CD4-positive, alpha-beta T cell treated with Interleukin-21 for 1 hour (primary cell): ENCODE measurements at regions not wholly inside any gene's neighbourhood (a gene's known extent, or its start where the extent isn't known, plus 50 kb on each side); places are given as distances from the start of the nearest gene placed in this dataset.
"Not testable (repeated sequence)": the region's sequence is repeated elsewhere in the genome, so short reads cannot be mapped to it uniquely, and the experiment has no call there.

Source experiments
- DNase-seq: peaks from one replicate; pipeline ENCODE4 v3.0.0-alpha.2; 2020

- DNase-seq, result no peak
These were observed 90.1 kb upstream of the SERTAD2 start for GRCh38 chr2:64743739-64744330.

DNA sequence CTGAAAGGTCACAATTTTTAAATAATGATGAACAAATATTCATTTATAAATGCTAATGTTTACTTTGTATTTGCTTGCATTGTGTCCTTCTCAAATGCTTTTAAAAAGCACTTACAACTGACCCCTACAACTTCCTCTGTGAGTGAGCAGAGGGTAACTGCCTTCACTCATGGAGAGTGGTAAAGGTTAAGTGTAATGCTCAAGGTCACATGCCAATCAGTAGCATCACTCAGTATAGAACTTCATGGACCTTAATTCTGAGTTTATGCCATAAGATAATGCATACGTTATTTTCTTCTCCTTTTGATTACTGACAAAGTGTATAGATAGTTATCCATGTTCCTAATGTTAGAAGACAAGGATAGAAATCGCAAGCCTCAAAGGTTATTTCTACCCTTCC lies 91.8 kb upstream of the SERTAD2 start:
- no peak for DNase-seq

DNA sequence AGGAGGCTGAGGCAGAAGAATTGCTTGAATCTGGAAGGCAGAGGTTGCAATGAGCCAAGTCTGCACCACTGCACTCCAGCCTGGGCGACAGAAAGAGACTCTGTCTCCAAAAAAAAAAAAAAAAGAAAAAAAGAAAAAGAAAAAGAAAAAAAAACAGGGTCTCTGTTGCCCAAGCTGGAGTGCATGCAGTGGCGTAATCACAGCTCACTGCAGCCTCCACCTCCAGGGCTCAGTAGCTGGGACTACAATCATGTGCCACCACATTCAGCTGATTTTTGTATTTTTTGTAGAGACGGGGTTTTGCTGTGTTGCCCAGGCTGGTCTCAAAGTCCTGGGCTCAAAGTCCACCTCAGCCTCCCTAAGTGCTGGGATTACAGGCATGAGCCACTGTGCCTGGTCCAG lies 94.0 kb upstream of the SERTAD2 start:
- DNase-seq, result not testable (repeated sequence)

DNA sequence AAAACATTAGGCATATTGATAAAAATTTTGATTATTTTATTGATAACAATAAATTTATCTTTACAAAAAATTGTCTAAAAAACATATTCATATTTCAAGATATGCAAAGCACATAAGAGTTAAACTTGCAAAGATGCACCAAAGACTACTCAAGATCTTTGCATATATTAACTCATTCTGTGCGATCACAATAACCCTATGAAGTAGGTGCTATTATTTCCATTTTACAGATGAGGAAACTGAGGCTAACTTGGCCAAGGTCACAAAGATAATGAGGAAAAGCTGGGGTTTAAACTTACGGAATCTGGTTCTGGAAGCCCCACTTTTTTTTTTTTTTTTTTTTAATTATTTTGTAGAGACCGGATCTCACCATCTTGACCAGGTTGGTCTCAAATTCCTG lies 94.4 kb upstream of the SERTAD2 start:
- DNase-seq, result no peak

GRCh38 chr2:64748561-64748960 lies 94.8 kb upstream of the SERTAD2 start:
- no peak for DNase-seq

DNA sequence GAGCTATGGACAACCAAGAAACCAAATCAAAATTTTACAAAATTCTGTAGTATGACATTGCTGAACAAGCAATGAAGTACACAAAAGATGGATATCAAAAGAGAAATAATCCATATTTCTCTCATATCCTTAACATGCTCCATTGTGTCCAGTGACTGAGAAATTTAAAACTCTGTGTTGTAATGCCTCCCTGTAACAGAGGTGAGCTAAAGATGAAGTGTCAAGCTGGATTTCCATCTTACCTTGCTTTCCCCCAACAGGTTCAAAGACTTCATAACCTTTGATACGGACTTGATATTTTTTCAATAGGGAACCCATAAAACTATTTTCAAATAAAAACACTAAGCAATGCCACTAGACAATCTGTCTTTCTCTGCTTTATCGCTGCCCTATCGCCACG lies 95.7 kb upstream of the SERTAD2 start:
- no peak for DNase-seq

- DNase-seq, result peak; percentile 47
These were observed 96.5 kb upstream of the SERTAD2 start for GRCh38 chr2:64750001-64750816.

GRCh38 chr2:64750817-64751285 lies 97.1 kb upstream of the SERTAD2 start:
- peak; percentile 98 for DNase-seq

DNA sequence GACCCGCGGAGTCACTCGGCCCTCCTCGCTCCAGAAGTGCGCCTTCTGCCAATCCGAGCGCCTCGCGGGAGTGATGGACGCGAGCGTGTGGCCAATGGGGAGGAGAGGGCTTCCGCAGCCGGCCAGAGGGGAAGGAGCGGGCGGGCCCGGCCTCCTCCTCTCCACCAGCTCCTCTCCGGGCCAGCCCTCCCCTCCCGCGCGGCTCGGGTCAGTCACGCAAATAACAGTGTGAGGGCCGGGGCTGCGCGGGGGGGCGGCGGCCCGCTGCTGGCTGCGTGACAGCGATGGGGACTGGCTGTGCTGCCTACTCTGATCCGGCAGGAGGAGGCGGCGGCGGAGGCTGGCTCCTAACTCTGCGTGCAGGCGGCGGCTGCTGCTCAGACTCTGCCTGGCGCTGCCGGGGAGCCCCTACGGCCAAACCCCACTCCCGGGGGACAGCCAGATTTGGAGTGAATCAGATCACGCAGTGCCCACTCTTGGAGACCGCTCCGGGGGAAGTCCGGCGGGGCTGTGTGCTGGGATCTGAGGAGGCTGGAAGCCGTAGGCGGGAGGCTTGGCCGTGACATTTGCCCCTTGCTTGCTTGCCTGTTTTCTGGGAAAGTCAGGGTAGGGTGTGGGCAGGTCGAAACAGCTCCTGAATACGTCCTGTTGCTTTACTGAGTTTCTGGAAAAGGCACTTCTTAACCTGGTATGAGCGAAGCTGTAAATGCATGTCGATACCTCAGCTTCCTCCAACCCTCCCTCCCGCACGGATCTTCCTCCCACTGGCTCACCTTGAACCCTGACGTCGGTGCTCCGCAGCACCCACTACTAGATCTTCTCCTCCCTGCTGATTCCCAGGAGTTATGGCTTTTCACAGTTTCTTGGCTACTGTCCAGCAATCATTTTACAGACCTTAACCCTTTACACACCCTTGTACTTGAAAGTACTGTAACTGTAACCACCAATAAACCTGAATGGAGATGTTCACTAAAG lies 97.9 kb upstream of the SERTAD2 start:
- DNase-seq, result peak; percentile 38

GRCh38 chr2:64753399-64753798 lies 99.7 kb upstream of the SERTAD2 start:
- DNase-seq, result no peak

GRCh38 chr2:64754570-64754969 lies 100.9 kb upstream of the SERTAD2 start:
- no peak for DNase-seq

DNA sequence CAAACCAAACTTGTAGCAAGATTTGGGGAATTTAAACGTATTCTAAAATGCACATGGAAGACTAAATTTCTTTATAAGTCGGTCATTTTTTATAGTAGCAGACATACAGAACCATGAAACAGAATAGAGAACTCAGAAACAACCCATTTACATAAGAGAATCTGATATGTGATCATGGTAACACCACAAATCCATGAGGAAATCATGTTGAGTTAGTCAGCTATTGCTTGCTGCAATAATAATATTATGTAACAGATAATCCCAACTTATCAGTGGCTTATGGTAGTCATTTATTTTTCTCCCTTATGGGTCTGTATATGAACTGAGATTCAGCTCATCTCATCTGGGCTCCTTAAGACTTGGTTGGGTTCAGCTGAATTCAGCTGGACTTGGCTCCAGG lies 103.4 kb upstream of the SERTAD2 start:
- DNase-seq, result no peak

- no peak for DNase-seq
These were observed 106.4 kb upstream of the SERTAD2 start for GRCh38 chr2:64760128-64760527.

GRCh38 chr2:64762301-64762997 lies 108.7 kb upstream of the SERTAD2 start:
- no peak for DNase-seq

DNA sequence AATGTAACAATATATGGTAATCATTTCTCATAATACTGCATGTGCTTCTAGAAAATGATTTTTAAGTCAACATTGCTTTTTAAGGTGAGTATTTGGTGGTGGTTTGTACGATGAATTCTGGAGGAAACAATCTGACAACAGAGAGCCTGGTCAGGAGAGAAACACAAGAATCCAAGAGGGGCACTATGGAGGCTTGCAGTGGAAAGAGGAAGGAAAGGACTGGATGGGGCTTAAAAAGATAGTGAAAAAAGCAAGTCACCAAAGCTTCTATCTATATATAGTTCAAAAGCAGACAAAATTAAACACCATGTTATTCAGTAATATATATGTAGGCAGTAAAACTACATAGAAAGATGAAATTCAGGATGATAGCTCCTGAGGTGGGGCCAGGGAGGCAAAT lies 109.4 kb upstream of the SERTAD2 start:
- DNase-seq, result no peak

DNA sequence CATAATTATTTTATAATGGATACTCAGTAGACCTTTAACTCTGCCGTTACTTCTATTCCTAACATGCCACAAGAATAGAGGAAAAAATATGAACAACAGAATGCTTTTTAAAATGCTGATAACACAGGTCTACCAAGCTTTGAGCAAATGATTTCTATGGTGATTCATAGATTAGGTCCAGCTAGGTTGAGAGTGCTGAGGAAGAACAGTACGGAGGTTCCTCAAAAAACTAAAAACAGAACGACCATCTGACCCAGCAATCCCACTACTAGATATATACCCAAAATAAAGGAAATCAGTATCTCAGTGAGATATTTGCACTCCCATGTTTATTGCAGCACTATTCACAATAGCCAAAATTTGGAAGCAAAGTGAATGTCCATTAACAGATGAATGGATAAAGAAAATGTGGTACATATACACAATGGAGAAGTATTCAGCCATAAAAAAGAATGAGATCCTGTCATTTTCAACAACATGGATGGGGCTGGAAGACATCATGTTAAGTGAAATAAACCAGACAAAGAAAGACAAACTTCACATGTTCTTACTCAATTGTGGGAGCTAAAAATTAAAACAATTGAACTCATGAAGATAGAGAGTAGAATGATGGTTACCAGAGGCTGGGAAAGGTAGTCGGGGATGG lies 111.6 kb upstream of the SERTAD2 start:
- no peak for DNase-seq

GRCh38 chr2:64766841-64767669 lies 113.3 kb upstream of the SERTAD2 start:
- DNase-seq, result peak; percentile 74

DNA sequence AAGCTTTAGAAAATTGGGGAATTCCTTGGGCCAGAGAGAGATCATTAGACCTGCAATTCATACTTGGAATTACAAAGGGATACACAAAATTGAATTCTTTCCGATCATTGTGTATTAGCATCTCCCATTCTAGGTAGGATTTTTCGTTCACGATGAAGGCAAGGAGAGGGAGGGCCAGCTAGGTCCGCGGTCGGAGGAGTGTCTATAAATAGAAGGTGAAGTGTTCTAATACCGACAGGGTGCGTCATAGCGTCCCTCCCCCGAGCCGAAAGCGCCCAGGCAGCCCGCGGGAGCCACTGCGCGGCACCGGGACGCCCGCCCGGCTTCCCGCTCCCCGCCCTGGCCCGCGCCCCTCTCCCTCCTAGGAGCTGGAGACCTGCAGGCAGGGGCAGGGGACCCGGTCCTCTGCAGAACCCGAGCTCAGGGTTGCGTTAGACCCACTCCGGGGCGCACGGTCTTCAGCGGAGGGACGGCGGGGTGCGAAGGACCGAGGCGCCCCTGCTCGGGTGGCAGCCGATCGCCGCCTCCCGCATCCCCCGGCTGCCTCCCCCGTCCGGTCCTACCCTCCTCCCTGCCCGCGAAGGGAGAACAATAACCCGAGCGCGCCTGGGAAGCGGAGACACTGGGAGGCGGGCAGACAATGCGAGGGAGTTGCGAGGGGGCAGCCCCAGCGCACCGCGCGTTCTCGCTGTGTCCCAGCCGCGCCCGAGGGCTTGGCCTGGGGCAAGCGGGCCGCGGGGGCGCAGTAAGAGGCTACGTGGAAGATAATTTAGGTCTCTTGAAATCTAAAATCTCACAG lies 114.2 kb upstream of the SERTAD2 start:
- peak; percentile 88 for DNase-seq

DNA sequence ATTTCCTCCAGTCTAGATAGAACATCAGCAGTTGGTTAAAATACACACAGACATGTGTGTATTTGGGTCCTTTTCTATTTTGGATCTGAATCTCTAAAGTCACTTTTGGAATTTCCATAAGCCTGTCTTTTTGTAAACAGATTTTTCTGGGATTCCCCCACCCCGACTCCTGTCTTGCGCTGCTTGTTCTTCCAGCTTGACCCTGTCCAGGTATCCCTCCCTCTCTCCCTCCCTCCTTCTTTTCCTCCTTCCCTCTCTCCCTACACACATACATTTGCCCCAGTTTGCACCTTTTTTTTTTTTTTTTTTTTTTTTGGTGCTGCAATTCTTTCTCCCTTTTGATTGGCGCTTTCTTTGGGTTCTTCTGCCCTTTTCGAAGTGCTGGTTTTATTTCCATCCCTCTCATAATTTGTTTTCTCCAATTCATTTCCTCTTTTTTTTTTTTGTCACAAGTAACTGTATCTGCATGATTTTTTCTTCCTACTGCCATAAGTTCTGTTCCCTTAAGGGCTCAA lies 114.8 kb upstream of the SERTAD2 start:
- no peak for DNase-seq

DNA sequence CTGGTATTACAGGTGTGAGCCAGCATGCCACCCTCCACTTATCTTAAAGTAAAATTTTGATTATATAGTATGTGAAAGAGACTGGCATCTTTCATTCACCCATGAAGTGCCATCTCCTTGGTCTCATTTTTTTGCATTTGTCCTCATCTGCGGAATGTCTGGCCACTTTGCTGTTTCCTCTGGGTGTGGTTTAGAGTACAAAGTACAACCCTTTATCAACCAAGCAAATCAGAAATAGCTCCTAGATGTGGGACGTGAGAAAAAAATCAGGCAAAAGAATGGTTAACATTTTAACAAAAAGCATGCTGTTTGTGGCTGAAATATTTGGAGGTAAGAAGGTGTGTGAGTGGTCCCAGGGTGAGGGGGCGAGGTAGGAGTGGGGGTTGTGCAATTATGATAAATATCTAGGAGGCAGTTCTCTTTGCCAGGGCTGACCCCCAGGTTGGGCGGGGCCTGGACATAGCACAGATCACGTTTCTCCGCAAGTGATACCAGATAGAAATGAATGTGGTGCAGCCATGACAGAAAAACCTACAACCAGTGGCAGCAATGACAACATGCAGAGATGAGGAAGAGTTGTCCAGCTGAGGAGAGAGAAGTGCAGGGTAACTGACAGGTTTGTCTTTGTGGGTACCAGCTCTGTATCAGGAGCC lies 115.8 kb upstream of the SERTAD2 start:
- no peak for DNase-seq
